ENCODE measurements at regions not wholly inside any gene's neighbourhood (a gene's known extent, or its start where the extent isn't known, plus 50 kb on each side); places are given as distances from the start of the nearest gene placed in this dataset.

GRCh38 chrX:26848511-26848910 is 614.6 kb downstream of the PPP4R3C start:
- Histone ChIP-seq H3K27ac (no peak overlapping the region), H3K79me2 (ENCODE audit: insufficient read depth, low read depth) (no peaks in the 10 kb centered on the region), H3K9ac (no peak overlapping the region), H2AFZ (ENCODE audit: low read depth) (no peak overlapping the region), H4K20me1 (ENCODE audit: insufficient read depth) (no peaks in the 10 kb centered on the region), H3K4me3 (IDR thresholded peaks at IDR 0.05; ENCODE audit: insufficient read depth, low read depth, low read length) (no peak overlapping the region), H3K36me3 (ENCODE audit: insufficient read depth) (no peaks in the 10 kb centered on the region), H3K27me3 (ENCODE audit: insufficient read depth, low read depth) (no peaks in the 10 kb centered on the region), H3K4me2 (no peak overlapping the region), H3K4me1 (ENCODE audit: low read depth, poor library complexity, severe bottlenecking) (no peaks in the 10 kb centered on the region)
- no peak for TF ChIP-seq CTCF (conservative IDR thresholded peaks at IDR 0.05; ENCODE audit: low read depth, low read length)

GRCh38 chrX:26845056-26845455 is 618.1 kb downstream of the PPP4R3C start:
- no peaks in the 10 kb centered on the region for H4K20me1 ChIP-seq (ENCODE audit: insufficient read depth)
- no peaks in the 10 kb centered on the region for H3K79me2 ChIP-seq (ENCODE audit: insufficient read depth, low read depth)
- H3K9ac ChIP-seq = no peak overlapping the region
- no peak overlapping the region for H2AFZ ChIP-seq (ENCODE audit: low read depth)
- H3K4me1 ChIP-seq (ENCODE audit: low read depth, poor library complexity, severe bottlenecking) = no peaks in the 10 kb centered on the region
- H3K4me3 ChIP-seq (IDR thresholded peaks at IDR 0.05; ENCODE audit: insufficient read depth, low read depth, low read length) = no peak overlapping the region
- H3K27me3 ChIP-seq (ENCODE audit: insufficient read depth, low read depth) = no peaks in the 10 kb centered on the region
- H3K4me2 ChIP-seq = no peak overlapping the region
- no peak overlapping the region for H3K27ac ChIP-seq
- H3K36me3 ChIP-seq (ENCODE audit: insufficient read depth) = no peaks in the 10 kb centered on the region
- TF ChIP-seq CTCF (conservative IDR thresholded peaks at IDR 0.05; ENCODE audit: low read depth, low read length) = no peak

DNA sequence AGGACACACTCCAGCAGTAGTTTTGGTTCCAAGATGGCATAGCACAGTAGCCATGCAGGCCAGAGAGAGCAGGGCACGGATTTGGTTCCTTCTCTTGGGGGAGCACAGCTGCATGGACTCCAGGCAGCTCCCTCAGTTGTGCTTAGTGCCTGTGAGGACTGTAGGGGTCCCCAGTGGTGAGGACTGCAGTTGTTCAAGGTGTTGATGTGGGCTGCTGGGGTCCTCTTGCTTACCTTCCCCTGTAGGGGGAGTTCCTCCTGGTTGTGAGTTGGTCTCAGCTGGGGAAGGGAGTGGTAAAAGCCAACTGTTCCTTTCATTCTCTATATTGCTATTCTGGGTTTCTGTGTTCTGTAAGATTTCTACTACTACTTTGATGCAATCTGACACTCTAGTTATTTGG is 606.5 kb downstream of the MAGEB5 start:
- no peaks in the 10 kb centered on the region for H4K20me1 ChIP-seq (ENCODE audit: insufficient read depth)
- no peak overlapping the region for H3K4me2 ChIP-seq
- H3K79me2 ChIP-seq (ENCODE audit: insufficient read depth, low read depth) = no peaks in the 10 kb centered on the region
- no peaks in the 10 kb centered on the region for H3K27me3 ChIP-seq (ENCODE audit: insufficient read depth, low read depth)
- no peak overlapping the region for H3K27ac ChIP-seq
- no peak overlapping the region for H2AFZ ChIP-seq (ENCODE audit: low read depth)
- no peak for TF ChIP-seq CTCF (conservative IDR thresholded peaks at IDR 0.05; ENCODE audit: low read depth, low read length)
- H3K36me3 ChIP-seq (ENCODE audit: insufficient read depth) = no peaks in the 10 kb centered on the region
- no peak overlapping the region for H3K9ac ChIP-seq
- H3K4me3 ChIP-seq (IDR thresholded peaks at IDR 0.05; ENCODE audit: insufficient read depth, low read depth, low read length) = no peak overlapping the region
- H3K4me1 ChIP-seq (ENCODE audit: low read depth, poor library complexity, severe bottlenecking) = no peaks in the 10 kb centered on the region

DNA sequence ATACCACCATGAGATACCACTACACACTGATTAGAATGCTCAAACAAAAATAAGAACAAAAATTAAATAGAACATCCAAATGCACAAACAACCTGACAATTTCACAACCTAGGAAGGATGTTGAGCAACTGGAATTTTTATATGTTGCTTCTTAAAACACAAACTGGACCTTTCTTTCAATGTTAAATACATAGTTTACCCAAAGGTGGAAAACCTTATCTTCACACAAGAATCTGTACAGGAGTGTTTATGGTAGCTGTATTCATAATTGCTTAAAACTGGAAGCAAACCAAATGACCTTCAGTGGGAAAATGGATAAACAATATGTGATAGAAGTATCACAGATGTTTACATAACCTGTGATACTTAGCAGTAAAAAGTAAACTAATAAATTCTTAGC is 573.8 kb downstream of the MAGEB5 start:
- no peak overlapping the region for H3K4me3 ChIP-seq (IDR thresholded peaks at IDR 0.05; ENCODE audit: insufficient read depth, low read depth, low read length)
- no peaks in the 10 kb centered on the region for H3K36me3 ChIP-seq (ENCODE audit: insufficient read depth)
- H3K27me3 ChIP-seq (ENCODE audit: insufficient read depth, low read depth) = no peaks in the 10 kb centered on the region
- no peak overlapping the region for H3K4me2 ChIP-seq
- no peak overlapping the region for H3K9ac ChIP-seq
- no peak for TF ChIP-seq CTCF (conservative IDR thresholded peaks at IDR 0.05; ENCODE audit: low read depth, low read length)
- no peak overlapping the region for H2AFZ ChIP-seq (ENCODE audit: low read depth)
- no peaks in the 10 kb centered on the region for H3K79me2 ChIP-seq (ENCODE audit: insufficient read depth, low read depth)
- no peak overlapping the region for H3K27ac ChIP-seq
- no peaks in the 10 kb centered on the region for H4K20me1 ChIP-seq (ENCODE audit: insufficient read depth)
- no peaks in the 10 kb centered on the region for H3K4me1 ChIP-seq (ENCODE audit: low read depth, poor library complexity, severe bottlenecking)
